ENCODE measurements at regions not wholly inside any gene's neighbourhood (a gene's known extent, or its start where the extent isn't known, plus 50 kb on each side); places are given as distances from the start of the nearest gene placed in this dataset.

- WGBS = 100% methylated on average over 2 of the region's 4 CpGs
Measured at GRCh38 chr6:49088631-49089030, 374.4 kb downstream of the MMUT start.

GRCh38 chr6:49087369-49087768, 375.7 kb downstream of the MMUT start:
- Histone ChIP-seq H4K91ac (ENCODE audit: low read length) (no peak overlapping the region), H2BK15ac (ENCODE audit: low read depth, poor library complexity, severe bottlenecking) (no peak overlapping the region), H3K14ac (ENCODE audit: low read length in 2 of 2) (no peak overlapping the region), H2AFZ (ENCODE audit: low read depth, low read length) (no peak overlapping the region), H3K4me1 (ENCODE audit: control insufficient read depth, insufficient read depth, low read depth, low read length) (no peaks in the 10 kb centered on the region), H2BK5ac (ENCODE audit: low read depth, low read length, poor library complexity, severe bottlenecking) (no peak overlapping the region), H3K9ac (ENCODE audit: low read length) (no peak overlapping the region), H2AK5ac (ENCODE audit: low read length, severe bottlenecking) (no peak overlapping the region), H2BK120ac (ENCODE audit: low read depth, low read length) (no peak overlapping the region), H3K79me1 (replicated peaks; ENCODE audit: low read length, poor library complexity, severe bottlenecking) (no peaks in the 10 kb centered on the region), H3K18ac (ENCODE audit: low read depth in 1 of 2, low read length in 2 of 2) (no peak overlapping the region), H3K9me3 (ENCODE audit: control insufficient read depth, low read length) (no peaks in the 10 kb centered on the region), H3K27ac (ENCODE audit: low read length, poor library complexity, severe bottlenecking) (no peak overlapping the region), H3K4ac (ENCODE audit: low read depth in 1 of 2, low read length in 2 of 2) (no peak overlapping the region), H4K8ac (ENCODE audit: low read length) (no peak overlapping the region), H2BK12ac (ENCODE audit: low read length in 2 of 2) (no peak overlapping the region), H3K27me3 (ENCODE audit: control insufficient read depth in 1 of 2, insufficient read depth in 1 of 2, low read length in 2 of 2) (no peaks in the 10 kb centered on the region), H3K36me3 (ENCODE audit: control insufficient read depth in 1 of 2, insufficient read depth in 2 of 2, low read depth in 1 of 2, low read length in 2 of 2) (no peaks in the 10 kb centered on the region), H3K23ac (ENCODE audit: low read length in 2 of 2) (no peak overlapping the region), H3K4me2 (ENCODE audit: low read length, poor library complexity, severe bottlenecking) (no peak overlapping the region), H3K4me3 (ENCODE audit: insufficient read depth in 1 of 2, low read depth in 1 of 2, low read length in 2 of 2) (no peak overlapping the region)
- 30% methylated on average over 2 of the region's 3 CpGs for WGBS
- DNase-seq = no peak

More at GRCh38 chr6:49088631-49089030, 374.4 kb downstream of the MMUT start:
- Histone ChIP-seq H3K4me2 (ENCODE audit: low read length, poor library complexity, severe bottlenecking) (no peak overlapping the region), H2AK5ac (ENCODE audit: low read length, severe bottlenecking) (no peak overlapping the region), H3K79me1 (replicated peaks; ENCODE audit: low read length, poor library complexity, severe bottlenecking) (no peaks in the 10 kb centered on the region), H4K91ac (ENCODE audit: low read length) (no peak overlapping the region), H3K36me3 (ENCODE audit: control insufficient read depth in 1 of 2, insufficient read depth in 2 of 2, low read depth in 1 of 2, low read length in 2 of 2) (no peaks in the 10 kb centered on the region), H3K27ac (ENCODE audit: low read length, poor library complexity, severe bottlenecking) (no peak overlapping the region), H3K18ac (ENCODE audit: low read depth in 1 of 2, low read length in 2 of 2) (no peak overlapping the region), H3K9ac (ENCODE audit: low read length) (no peak overlapping the region), H2AFZ (ENCODE audit: low read depth, low read length) (no peak overlapping the region), H2BK12ac (ENCODE audit: low read length in 2 of 2) (no peak overlapping the region), H3K9me3 (ENCODE audit: control insufficient read depth, low read length) (no peaks in the 10 kb centered on the region), H3K4me1 (ENCODE audit: control insufficient read depth, insufficient read depth, low read depth, low read length) (no peaks in the 10 kb centered on the region), H2BK15ac (ENCODE audit: low read depth, poor library complexity, severe bottlenecking) (no peak overlapping the region), H3K4me3 (ENCODE audit: insufficient read depth in 1 of 2, low read depth in 1 of 2, low read length in 2 of 2) (no peak overlapping the region), H3K27me3 (ENCODE audit: control insufficient read depth in 1 of 2, insufficient read depth in 1 of 2, low read length in 2 of 2) (no peaks in the 10 kb centered on the region), H3K23ac (ENCODE audit: low read length in 2 of 2) (no peak overlapping the region), H3K4ac (ENCODE audit: low read depth in 1 of 2, low read length in 2 of 2) (no peak overlapping the region), H4K8ac (ENCODE audit: low read length) (no peak overlapping the region), H2BK5ac (ENCODE audit: low read depth, low read length, poor library complexity, severe bottlenecking) (no peak overlapping the region), H3K14ac (ENCODE audit: low read length in 2 of 2) (no peak overlapping the region), H2BK120ac (ENCODE audit: low read depth, low read length) (no peak overlapping the region)
- DNase-seq = no peak

GRCh38 chr6:49082611-49083010, 380.4 kb downstream of the MMUT start:
- H3K23ac ChIP-seq (ENCODE audit: low read length in 2 of 2) = no peak overlapping the region
- no peak overlapping the region for H3K9ac ChIP-seq (ENCODE audit: low read length)
- no peaks in the 10 kb centered on the region for H3K79me1 ChIP-seq (replicated peaks; ENCODE audit: low read length, poor library complexity, severe bottlenecking)
- no peak overlapping the region for H4K91ac ChIP-seq (ENCODE audit: low read length)
- no peak overlapping the region for H2AK5ac ChIP-seq (ENCODE audit: low read length, severe bottlenecking)
- H3K4me1 ChIP-seq (ENCODE audit: control insufficient read depth, insufficient read depth, low read depth, low read length) = no peaks in the 10 kb centered on the region
- no peak overlapping the region for H4K8ac ChIP-seq (ENCODE audit: low read length)
- H3K36me3 ChIP-seq (ENCODE audit: control insufficient read depth in 1 of 2, insufficient read depth in 2 of 2, low read depth in 1 of 2, low read length in 2 of 2) = no peaks in the 10 kb centered on the region
- no peak overlapping the region for H3K4ac ChIP-seq (ENCODE audit: low read depth in 1 of 2, low read length in 2 of 2)
- no peak overlapping the region for H2BK15ac ChIP-seq (ENCODE audit: low read depth, poor library complexity, severe bottlenecking)
- no peak overlapping the region for H2AFZ ChIP-seq (ENCODE audit: low read depth, low read length)
- no peak overlapping the region for H2BK12ac ChIP-seq (ENCODE audit: low read length in 2 of 2)
- H3K18ac ChIP-seq (ENCODE audit: low read depth in 1 of 2, low read length in 2 of 2) = no peak overlapping the region
- no peak overlapping the region for H3K14ac ChIP-seq (ENCODE audit: low read length in 2 of 2)
- no CpG with 5 or more reads among the region's 2 CpGs for WGBS
- H2BK120ac ChIP-seq (ENCODE audit: low read depth, low read length) = no peak overlapping the region
- H3K4me3 ChIP-seq (ENCODE audit: insufficient read depth in 1 of 2, low read depth in 1 of 2, low read length in 2 of 2) = no peak overlapping the region
- no peaks in the 10 kb centered on the region for H3K9me3 ChIP-seq (ENCODE audit: control insufficient read depth, low read length)
- DNase-seq = peak; percentile 25
- no peaks in the 10 kb centered on the region for H3K27me3 ChIP-seq (ENCODE audit: control insufficient read depth in 1 of 2, insufficient read depth in 1 of 2, low read length in 2 of 2)
- no peak overlapping the region for H2BK5ac ChIP-seq (ENCODE audit: low read depth, low read length, poor library complexity, severe bottlenecking)
- H3K27ac ChIP-seq (ENCODE audit: low read length, poor library complexity, severe bottlenecking) = no peak overlapping the region
- no peak overlapping the region for H3K4me2 ChIP-seq (ENCODE audit: low read length, poor library complexity, severe bottlenecking)

- no peaks in the 10 kb centered on the region for H3K27me3 ChIP-seq (ENCODE audit: control insufficient read depth in 1 of 2, insufficient read depth in 1 of 2, low read length in 2 of 2)
- H3K18ac ChIP-seq (ENCODE audit: low read depth in 1 of 2, low read length in 2 of 2) = no peak overlapping the region
- no peaks in the 10 kb centered on the region for H3K4me1 ChIP-seq (ENCODE audit: control insufficient read depth, insufficient read depth, low read depth, low read length)
- H3K9me3 ChIP-seq (ENCODE audit: control insufficient read depth, low read length) = no peaks in the 10 kb centered on the region
- H4K8ac ChIP-seq (ENCODE audit: low read length) = no peak overlapping the region
- no peak overlapping the region for H3K27ac ChIP-seq (ENCODE audit: low read length, poor library complexity, severe bottlenecking)
- no peak overlapping the region for H2AK5ac ChIP-seq (ENCODE audit: low read length, severe bottlenecking)
- no peak overlapping the region for H3K14ac ChIP-seq (ENCODE audit: low read length in 2 of 2)
- no peak overlapping the region for H2BK12ac ChIP-seq (ENCODE audit: low read length in 2 of 2)
- H4K91ac ChIP-seq (ENCODE audit: low read length) = no peak overlapping the region
- no peak overlapping the region for H2AFZ ChIP-seq (ENCODE audit: low read depth, low read length)
- DNase-seq = no peak
- H3K23ac ChIP-seq (ENCODE audit: low read length in 2 of 2) = no peak overlapping the region
- no peak overlapping the region for H2BK15ac ChIP-seq (ENCODE audit: low read depth, poor library complexity, severe bottlenecking)
- no peak overlapping the region for H3K4me2 ChIP-seq (ENCODE audit: low read length, poor library complexity, severe bottlenecking)
- H2BK120ac ChIP-seq (ENCODE audit: low read depth, low read length) = no peak overlapping the region
- no peak overlapping the region for H3K9ac ChIP-seq (ENCODE audit: low read length)
- H3K79me1 ChIP-seq (replicated peaks; ENCODE audit: low read length, poor library complexity, severe bottlenecking) = no peaks in the 10 kb centered on the region
- no peak overlapping the region for H3K4ac ChIP-seq (ENCODE audit: low read depth in 1 of 2, low read length in 2 of 2)
- no CpG with 5 or more reads among the region's 4 CpGs for WGBS
- H2BK5ac ChIP-seq (ENCODE audit: low read depth, low read length, poor library complexity, severe bottlenecking) = no peak overlapping the region
- H3K36me3 ChIP-seq (ENCODE audit: control insufficient read depth in 1 of 2, insufficient read depth in 2 of 2, low read depth in 1 of 2, low read length in 2 of 2) = no peaks in the 10 kb centered on the region
- H3K4me3 ChIP-seq (ENCODE audit: insufficient read depth in 1 of 2, low read depth in 1 of 2, low read length in 2 of 2) = no peak overlapping the region
Measured at GRCh38 chr6:49072885-49073620, 390.0 kb downstream of the MMUT start.
